Hematopoietic multipotent progenitor cell treated with erythropoietin and hydrocortisone succinate and interleukin-3 and kit ligand, for 15 days (in vitro differentiated cells): ENCODE measurements at regions not wholly inside any gene's neighbourhood (a gene's known extent, or its start where the extent isn't known, plus 50 kb on each side); places are given as distances from the start of the nearest gene placed in this dataset.

Experiments used
- DNase-seq: peaks from one replicate; pipeline ENCODE4 v3.0.0-alpha.2; 2015; ENCODE audit warnings: low spot score

DNA sequence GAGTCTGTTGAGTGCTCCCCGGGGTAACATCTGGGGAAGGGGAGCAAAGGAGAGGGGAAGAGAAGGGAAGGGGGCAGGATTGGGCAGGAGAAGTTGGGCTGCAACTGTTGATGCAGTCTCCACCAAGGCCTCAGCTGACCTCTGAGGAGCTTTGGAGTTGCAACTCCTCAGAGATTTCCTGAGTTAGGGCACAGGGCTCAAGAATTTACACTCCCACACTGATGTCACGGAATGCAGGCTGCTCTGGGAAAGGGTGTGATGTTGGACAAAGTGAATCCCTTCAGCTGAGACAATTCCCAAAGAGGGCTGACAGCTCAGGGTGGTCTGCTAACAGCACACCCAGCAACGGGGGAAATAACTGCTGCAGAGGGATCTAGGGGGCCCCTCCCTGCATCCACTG, 295.6 kb downstream of the PCNX1 start:
- no peak for DNase-seq

GRCh38 chr14:71203306-71203705, 296.0 kb downstream of the PCNX1 start:
- no peak for DNase-seq

DNA sequence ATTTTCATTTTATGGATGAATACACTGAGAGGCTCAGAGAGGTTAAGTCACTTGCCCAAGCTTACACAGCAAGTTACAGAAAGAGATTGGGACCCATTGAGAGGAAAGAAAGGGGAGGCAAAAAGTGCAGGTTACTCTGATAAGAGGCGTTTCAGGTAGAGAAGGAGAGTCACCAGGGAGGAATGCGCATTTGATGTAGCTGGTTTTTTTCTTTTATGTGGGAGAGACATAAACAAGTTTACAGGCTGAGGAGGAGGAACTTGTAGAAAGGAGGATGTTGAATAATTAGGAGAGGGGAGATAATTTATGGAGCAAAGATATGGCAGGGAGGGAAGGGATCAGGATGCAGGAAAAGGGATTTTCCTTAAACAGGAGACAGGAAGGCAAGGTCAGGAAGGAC, 297.0 kb downstream of the PCNX1 start:
- DNase-seq: no peak

GRCh38 chr14:71204768-71205167, 297.5 kb downstream of the PCNX1 start:
- no peak for DNase-seq

GRCh38 chr14:71206123-71206522, 298.9 kb downstream of the PCNX1 start:
- no peak for DNase-seq

- no peak for DNase-seq
Measured at GRCh38 chr14:71206766-71207371, 299.6 kb downstream of the PCNX1 start.

- no peak for DNase-seq
Measured at GRCh38 chr14:71208702-71209357, 301.6 kb downstream of the PCNX1 start.

- no peak for DNase-seq
Measured at GRCh38 chr14:71209888-71210287, 302.6 kb downstream of the PCNX1 start.

DNA sequence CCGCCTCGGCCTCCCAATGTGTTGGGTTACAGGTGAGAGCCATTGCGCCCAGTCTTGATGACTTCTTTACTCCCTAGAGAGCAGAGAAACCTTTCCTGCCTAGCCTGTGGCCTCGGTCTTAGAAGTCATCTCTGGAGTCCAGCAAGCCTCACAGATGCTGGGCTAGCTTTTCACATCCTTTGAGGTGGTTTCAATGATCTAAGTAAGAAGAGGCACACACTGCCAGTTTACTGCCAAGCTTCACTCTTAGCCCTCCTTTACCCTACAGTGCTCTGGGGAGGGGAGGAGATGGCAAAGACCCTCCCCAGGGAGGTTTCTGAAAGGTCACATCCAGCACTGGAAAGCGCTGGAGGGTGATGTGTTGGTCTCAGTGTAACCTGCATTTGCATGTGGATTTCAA, 304.8 kb downstream of the PCNX1 start:
- no peak for DNase-seq

- DNase-seq: no peak
Measured at GRCh38 chr14:71212683-71213107, 305.4 kb downstream of the PCNX1 start.

- no peak for DNase-seq
Measured at GRCh38 chr14:71214241-71214640, 307.0 kb downstream of the PCNX1 start.

DNA sequence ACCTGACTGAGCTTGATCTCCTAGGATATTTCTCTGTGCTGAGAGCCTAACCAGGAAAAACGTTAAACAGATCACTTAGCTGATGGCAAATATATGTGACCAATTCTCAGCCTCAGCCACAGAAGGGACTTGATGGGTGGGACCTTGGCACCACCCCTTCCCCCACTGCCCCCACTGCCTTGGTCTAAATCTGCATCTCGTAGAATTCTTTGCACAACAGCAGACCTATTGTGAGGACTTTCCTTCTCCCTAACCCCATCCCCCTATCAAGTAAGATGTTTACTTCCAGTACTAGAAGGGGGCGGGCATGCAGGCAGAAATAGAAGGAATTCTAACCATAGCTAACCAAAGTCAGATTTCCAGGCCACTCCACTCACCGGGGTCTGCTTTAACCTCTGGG, 313.2 kb downstream of the PCNX1 start:
- no peak for DNase-seq

DNA sequence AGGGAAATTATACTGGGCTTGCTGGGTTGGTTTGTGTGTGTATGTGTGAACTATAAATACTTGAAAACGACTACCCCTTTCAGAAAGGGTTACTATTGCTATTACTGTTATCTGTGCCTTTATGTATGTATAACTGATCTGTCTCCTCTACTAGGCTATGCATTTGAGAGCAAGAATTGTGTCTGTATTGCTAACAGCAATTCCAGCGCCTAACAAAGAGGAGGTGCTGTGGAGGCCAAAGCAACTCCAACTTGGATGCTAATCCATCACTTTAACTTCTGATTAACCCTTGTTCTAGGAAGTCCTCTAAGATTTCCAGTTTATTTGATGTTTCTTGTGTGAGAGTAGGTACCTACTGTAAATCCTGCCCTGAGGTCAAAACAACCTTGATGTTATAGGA, 313.9 kb downstream of the PCNX1 start:
- DNase-seq: no peak

DNA sequence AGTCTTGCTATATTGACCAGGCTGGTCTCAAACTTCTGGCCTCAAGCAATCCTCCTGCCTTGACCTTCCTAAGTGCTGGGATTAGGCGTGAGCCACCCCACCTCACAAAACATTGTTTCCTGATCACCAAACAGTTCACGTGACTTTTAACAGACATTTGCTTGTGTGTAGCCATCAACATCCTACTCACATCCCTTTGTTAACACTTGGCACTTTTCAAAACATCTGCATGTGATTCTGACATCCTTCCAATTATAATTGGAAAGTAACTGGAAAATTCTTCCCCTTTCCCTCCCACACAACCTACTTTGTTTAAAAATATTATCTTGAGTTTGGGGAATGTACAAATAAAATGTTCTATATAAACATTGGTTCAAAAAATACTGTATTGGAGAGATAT, 317.9 kb downstream of the PCNX1 start:
- no peak for DNase-seq

- no peak for DNase-seq
Measured at GRCh38 chr14:71228711-71229110, 321.5 kb downstream of the PCNX1 start.

DNA sequence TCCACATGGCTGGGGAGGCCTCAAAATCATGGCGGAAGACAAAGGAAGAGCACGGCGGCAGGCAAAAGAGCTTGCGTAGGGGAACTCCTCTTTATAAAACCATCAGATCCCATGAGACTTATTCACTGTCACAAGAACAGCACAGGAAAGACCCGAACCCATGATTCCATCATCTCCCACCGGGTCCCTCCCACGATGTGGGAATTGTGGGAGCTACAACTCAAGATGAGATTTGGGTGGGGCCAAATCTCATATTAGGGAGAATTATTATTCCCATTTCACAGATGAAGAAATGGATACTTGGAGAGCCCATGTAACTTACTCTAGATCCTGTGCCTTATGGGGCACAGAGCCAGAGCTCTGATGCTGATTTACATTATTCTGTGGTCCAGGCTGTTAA, 322.6 kb downstream of the PCNX1 start:
- no peak for DNase-seq

- no peak for DNase-seq
Measured at GRCh38 chr14:71230897-71231296, 323.6 kb downstream of the PCNX1 start.

DNA sequence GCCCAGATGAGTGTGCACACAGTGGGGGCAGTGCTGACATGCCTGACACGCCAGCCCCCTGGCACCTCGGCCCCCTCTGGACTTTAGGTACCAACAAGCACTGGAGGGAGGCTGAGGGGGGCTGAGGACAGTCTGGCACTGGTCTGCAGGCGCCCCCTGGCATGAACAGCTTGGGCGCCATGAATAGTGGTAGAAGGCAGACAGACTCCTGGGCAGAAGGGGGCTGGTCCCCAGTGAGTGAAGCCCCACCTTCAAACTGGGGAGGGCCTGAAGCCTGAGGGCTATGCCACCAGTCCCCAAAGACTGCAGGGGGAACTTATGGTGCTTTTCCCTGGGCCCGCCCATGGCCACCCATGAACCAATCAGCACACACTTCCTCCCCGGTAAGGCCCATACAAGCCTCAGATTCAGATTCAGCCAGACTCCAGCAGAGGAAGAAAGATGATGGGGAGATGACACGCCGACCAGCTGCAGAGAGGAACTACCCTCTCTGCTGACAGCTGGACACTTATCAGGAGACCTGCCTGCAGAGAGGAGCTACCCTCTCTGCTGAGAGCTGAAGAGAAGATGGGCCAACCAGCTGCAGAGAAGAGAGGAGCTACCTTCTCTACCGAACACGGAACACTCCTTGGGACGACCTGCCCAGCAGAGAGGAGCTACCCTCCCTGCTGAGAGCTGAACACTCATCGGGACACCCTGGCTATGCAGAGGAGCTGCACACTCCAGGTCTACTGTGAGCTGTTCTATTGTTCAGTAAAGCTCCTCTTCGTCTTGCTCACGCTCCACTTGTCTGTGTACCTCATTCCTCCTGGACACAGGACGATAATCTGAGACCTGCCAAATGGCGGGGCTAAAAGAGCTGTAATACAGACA, 324.5 kb downstream of the PCNX1 start:
- no peak for DNase-seq

DNA sequence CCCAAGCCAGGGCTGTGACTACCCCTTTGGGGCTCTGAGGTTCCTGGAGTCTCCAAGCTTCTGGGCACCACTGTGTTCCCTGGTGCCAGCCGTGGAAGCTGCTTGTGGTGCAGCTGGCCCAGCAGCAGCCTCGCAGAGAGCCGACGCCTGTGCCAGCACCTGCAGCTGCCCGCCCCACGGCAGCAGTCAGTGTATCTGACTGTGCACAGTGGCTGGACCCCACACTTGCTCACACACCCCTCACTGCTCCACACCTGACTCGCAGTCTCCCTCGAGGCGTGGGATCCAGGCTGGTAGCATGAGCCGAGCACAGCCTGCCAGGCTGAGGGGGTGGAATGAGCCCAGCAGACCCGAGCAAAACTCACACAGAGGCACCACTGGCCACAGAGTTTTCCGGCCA, 325.2 kb downstream of the PCNX1 start:
- DNase-seq: no peak

- no peak for DNase-seq
Measured at GRCh38 chr14:71235875-71236274, 328.6 kb downstream of the PCNX1 start.

GRCh38 chr14:71236487-71236886, 329.2 kb downstream of the PCNX1 start:
- DNase-seq: no peak

- no peak for DNase-seq
Measured at GRCh38 chr14:71237556-71237955, 330.3 kb downstream of the PCNX1 start.

DNA sequence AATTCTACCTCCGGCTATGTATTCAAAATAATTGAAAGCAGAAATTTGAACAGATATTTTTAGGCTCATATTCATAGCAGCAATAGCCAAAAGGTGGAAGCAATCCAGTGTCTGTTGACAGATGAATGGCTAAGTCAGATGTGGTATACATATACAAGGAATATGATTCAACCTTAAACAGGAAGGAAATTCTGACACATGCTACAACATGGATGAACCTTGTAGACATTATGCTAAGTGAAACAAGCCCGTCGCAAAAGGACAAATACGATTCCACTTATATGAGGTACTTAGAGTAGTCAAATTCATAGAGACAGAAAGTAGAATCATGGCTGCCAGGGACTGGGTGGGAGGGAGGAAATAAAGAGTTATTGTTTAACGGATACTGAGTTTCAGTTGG, 331.6 kb downstream of the PCNX1 start:
- DNase-seq: no peak
